Vagina (tissue), 2 donors: ENCODE measurements at regions not wholly inside any gene's neighbourhood (a gene's known extent, or its start where the extent isn't known, plus 50 kb on each side); places are given as distances from the start of the nearest gene placed in this dataset.
"Not testable (repeated sequence)": the region's sequence is repeated elsewhere in the genome, so short reads cannot be mapped to it uniquely, and the experiment has no call there.

ENCODE experiments used
- DNase-seq, 2 donors: peaks; one replicate each; pipeline ENCODE4 v3.0.0-alpha.2; 2017; ENCODE audit errors: extremely low spot score in 2 of 2
- H3K27ac ChIP-seq: fragments of 200-600 bp; sonication (generic); one replicate; pipeline ENCODE4 v1.5.1; 2019
- H3K27me3 ChIP-seq: fragments of 200-600 bp; sonication (generic); one replicate; pipeline ENCODE4 v1.5.1; 2019
- H3K36me3 ChIP-seq, 2 donors: fragments of 200-600 bp; sonication (generic); one replicate each; pipeline ENCODE4 v1.5.1; 2017 to 2019
- H3K4me1 ChIP-seq: fragments of 200-600 bp; sonication (generic); one replicate; pipeline ENCODE4 v1.5.1; 2019
- H3K4me3 ChIP-seq, 2 donors: fragments of 200-600 bp; sonication (generic); 1 replicate in 1 of 2; 2 replicates in 1 of 2; pipeline ENCODE4 v1.5.1; 2016 to 2019
- H3K9me3 ChIP-seq: fragments of 200-600 bp; sonication (generic); one replicate; pipeline ENCODE4 v1.5.1; 2019
- POLR2A ChIP-seq, 2 donors: fragments of 450-650 bp; IDR thresholded peaks; one replicate each; pipeline ENCODE4 v1.6.1; 2017; ENCODE audit warnings: antibody characterized with exemption in 2 of 2, mild to moderate bottlenecking in 2 of 2, moderate library complexity in 2 of 2
- POLR2AphosphoS5 ChIP-seq, 2 donors: sonication (generic); formaldehyde crosslinking; IDR thresholded peaks; one replicate each; pipeline ENCODE4 v1.9.0; 2017; ENCODE audit warnings: antibody characterized with exemption in 2 of 2, mild to moderate bottlenecking in 2 of 2, low read depth in 1 of 2; ENCODE audit not compliant: insufficient read depth in 1 of 2
- intact Hi-C: fragments of 100-400 bp; cut with DNase I; formaldehyde crosslinking; loops from one replicate; pipeline ENCODE4 v1.15.1; 2023
- TF ChIP-seq, protein P1 (sequence below), 3 experiments: fragments of 450-650 bp in 2 of 3; fragments of 200-600 bp in 1 of 3; sonication (generic) in 1 of 3; IDR thresholded peaks; one replicate each; pipeline ENCODE4 v1.5.1; 2017 to 2019; ENCODE audit warnings: antibody characterized with exemption in 3 of 3, mild to moderate bottlenecking in 2 of 3, moderate library complexity in 2 of 3

DNA sequence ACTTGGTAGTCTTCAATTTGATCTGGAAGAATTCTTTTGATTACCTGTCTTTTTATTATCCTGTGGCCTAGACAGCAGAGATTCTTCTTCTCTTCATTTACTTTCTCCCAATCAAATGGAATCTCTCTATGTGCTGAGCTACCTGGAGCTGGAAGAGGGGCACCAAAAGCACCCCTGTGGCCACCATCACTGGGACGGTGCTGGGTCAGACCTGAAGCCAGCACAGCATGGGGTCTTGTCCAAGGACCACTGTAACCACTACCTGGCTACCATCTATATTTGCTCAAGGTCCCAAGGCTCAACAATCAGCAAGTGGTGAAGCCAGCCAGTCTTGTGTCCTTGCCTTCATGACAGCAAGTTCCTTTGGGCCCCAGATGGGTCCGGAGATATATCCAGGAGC is 186.6 kb downstream of the JRKL start:
- H3K4me3 ChIP-seq = no peak overlapping the region
- no peaks in the 10 kb centered on the region for H3K27me3 ChIP-seq
- intact Hi-C loops = no loop called here
- no peak for TF ChIP-seq POLR2AphosphoS5 (IDR thresholded peaks at IDR 0.05; ENCODE audit: insufficient read depth in 1 of 2, low read depth in 1 of 2)
- TF ChIP-seq, protein P1, sequence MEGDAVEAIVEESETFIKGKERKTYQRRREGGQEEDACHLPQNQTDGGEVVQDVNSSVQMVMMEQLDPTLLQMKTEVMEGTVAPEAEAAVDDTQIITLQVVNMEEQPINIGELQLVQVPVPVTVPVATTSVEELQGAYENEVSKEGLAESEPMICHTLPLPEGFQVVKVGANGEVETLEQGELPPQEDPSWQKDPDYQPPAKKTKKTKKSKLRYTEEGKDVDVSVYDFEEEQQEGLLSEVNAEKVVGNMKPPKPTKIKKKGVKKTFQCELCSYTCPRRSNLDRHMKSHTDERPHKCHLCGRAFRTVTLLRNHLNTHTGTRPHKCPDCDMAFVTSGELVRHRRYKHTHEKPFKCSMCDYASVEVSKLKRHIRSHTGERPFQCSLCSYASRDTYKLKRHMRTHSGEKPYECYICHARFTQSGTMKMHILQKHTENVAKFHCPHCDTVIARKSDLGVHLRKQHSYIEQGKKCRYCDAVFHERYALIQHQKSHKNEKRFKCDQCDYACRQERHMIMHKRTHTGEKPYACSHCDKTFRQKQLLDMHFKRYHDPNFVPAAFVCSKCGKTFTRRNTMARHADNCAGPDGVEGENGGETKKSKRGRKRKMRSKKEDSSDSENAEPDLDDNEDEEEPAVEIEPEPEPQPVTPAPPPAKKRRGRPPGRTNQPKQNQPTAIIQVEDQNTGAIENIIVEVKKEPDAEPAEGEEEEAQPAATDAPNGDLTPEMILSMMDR (IDR thresholded peaks at IDR 0.05) = no peak
- TF ChIP-seq POLR2A (IDR thresholded peaks at IDR 0.05) = no peak
- H3K36me3 ChIP-seq = no peaks in the 10 kb centered on the region
- no peak overlapping the region for H3K27ac ChIP-seq
- DNase-seq = no peak
- no peaks in the 10 kb centered on the region for H3K9me3 ChIP-seq
- no peaks in the 10 kb centered on the region for H3K4me1 ChIP-seq

DNA sequence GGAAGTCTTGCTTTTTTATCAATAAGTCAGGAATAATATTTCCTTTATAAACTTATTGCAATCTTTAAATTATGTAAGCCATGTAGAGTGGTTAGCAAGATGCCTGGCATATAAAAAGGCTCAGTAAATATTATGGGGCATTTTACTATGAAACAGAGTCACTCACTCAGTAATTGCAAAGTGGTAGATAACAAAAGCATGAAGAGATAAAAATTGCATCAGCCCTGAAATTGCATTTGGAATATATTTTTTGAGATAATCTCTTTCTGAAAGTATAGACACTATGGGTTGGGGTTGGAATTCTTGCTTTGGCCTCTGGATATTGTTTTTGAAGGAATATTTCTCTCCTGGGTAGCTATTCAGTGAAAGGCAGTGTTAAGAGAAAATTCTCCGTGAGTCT is 188.6 kb downstream of the JRKL start:
- no peak for DNase-seq
- Histone ChIP-seq H3K4me1 (no peaks in the 10 kb centered on the region), H3K27ac (no peak overlapping the region), H3K4me3 (no peak overlapping the region), H3K9me3 (no peaks in the 10 kb centered on the region), H3K27me3 (no peaks in the 10 kb centered on the region), H3K36me3 (no peaks in the 10 kb centered on the region)
- TF ChIP-seq, protein P1 (IDR thresholded peaks at IDR 0.05) = no peak
- no peak for TF ChIP-seq POLR2AphosphoS5 (IDR thresholded peaks at IDR 0.05; ENCODE audit: insufficient read depth in 1 of 2, low read depth in 1 of 2)
- TF ChIP-seq POLR2A (IDR thresholded peaks at IDR 0.05) = no peak
- intact Hi-C loops = no loop called here

DNA sequence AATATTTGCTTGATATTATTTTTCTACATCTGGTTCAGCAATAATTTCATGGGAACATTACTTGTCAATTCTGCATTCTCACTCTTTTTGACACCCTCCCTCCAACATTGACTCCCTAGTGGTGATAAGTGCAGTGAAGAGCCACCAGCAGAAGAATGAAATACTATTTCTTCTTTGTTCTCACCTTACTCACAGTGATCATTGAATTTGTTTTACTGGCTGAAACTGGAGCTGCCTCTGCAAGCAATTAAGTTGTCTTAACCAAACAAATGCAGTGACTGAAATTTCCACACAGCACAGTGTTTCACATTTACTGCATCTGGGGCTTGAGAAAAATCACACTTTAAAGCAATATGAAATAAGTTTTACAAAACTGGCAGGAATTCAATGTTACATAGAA is 189.8 kb downstream of the JRKL start:
- H3K4me1 ChIP-seq = no peaks in the 10 kb centered on the region
- H3K27ac ChIP-seq = no peak overlapping the region
- DNase-seq = no peak
- no peaks in the 10 kb centered on the region for H3K27me3 ChIP-seq
- no peaks in the 10 kb centered on the region for H3K36me3 ChIP-seq
- TF ChIP-seq POLR2AphosphoS5 (IDR thresholded peaks at IDR 0.05; ENCODE audit: insufficient read depth in 1 of 2, low read depth in 1 of 2) (no peak), POLR2A (IDR thresholded peaks at IDR 0.05) (no peak)
- TF ChIP-seq, protein P1 (IDR thresholded peaks at IDR 0.05) = no peak
- H3K4me3 ChIP-seq = no peak overlapping the region
- intact Hi-C loops = no loop called here
- no peaks in the 10 kb centered on the region for H3K9me3 ChIP-seq

DNA sequence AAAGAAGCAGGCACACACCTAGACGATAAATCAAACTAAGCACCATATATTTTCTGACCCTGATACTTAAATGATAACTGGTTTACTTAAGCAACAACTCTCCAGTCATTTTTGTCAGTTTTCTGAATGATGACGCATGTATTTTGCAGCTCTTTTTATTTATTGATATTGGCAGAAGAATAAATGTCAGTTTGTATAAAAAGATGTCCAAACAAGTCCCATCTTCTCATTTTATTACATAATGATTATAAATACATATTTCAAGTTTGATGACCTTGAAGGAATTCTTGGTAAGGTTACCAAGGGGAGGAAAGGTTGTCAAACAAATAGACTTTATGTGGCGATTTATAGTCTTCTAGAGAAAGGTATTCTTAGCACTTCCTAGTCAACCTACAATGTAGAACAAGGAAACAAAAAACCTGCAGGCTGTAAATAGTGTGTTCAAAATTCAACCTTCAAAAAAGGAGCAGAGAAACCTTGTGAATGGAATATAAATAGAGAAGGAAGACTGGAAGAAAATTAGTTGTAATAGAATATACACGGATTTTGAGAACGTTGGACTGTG is 190.7 kb downstream of the JRKL start:
- intact Hi-C loops = no loop called here
- DNase-seq = no peak
- Histone ChIP-seq H3K4me1 (no peaks in the 10 kb centered on the region), H3K9me3 (no peaks in the 10 kb centered on the region), H3K27ac (no peak overlapping the region), H3K27me3 (no peaks in the 10 kb centered on the region), H3K36me3 (no peaks in the 10 kb centered on the region), H3K4me3 (no peak overlapping the region)
- TF ChIP-seq POLR2AphosphoS5 (IDR thresholded peaks at IDR 0.05; ENCODE audit: insufficient read depth in 1 of 2, low read depth in 1 of 2) (no peak), POLR2A (IDR thresholded peaks at IDR 0.05) (no peak)
- TF ChIP-seq, protein P1 (IDR thresholded peaks at IDR 0.05) = no peak

DNA sequence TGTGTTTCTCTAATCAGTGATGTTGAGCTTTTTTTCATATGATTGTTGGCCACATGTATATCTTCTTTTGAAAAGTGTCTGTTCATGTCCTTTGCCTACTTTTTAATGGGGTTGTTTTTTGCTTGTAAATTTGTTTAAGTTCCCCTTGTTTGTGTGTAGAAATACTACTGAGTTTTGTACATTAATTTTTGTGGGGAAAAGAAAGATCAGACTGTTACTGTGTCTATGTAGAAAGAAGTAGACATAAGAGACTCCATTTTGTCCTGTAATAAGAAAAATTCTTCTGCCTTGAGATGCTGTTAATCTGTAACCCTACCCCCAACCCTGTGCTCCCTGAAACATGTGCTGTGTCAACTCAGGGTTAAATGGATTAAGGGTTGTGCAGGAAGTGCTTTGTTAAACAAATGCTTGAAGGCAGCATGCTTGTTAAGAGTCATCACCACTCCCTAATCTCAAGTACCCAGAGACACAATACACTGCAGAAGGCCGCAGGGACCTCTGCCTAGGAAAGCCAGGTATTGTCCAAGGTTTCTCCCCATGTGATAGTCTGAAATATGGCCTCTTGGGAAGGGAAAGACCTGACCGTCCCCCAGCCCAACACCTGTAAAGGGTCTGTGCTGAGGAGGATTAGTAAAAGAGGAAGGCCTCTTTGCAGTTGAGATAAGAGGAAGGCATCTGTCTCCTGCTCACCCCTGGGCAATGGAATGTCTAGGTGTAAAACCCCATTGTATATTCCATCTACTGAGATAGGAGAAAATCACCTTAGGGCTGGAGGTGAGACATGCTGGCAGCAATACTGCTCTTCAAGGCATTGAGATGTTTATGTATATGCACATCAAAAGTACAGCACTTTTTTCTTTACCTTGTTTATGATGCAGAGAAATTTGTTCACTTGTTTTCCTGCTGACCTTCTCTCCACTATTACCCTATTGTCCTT is 196.4 kb downstream of the JRKL start:
- intact Hi-C loops, H3K9me3 ChIP-seq, DNase-seq, H3K27me3 ChIP-seq, H3K4me1 ChIP-seq, H3K36me3 ChIP-seq, H3K4me3 ChIP-seq, H3K27ac ChIP-seq: not testable (repeated sequence)

DNA sequence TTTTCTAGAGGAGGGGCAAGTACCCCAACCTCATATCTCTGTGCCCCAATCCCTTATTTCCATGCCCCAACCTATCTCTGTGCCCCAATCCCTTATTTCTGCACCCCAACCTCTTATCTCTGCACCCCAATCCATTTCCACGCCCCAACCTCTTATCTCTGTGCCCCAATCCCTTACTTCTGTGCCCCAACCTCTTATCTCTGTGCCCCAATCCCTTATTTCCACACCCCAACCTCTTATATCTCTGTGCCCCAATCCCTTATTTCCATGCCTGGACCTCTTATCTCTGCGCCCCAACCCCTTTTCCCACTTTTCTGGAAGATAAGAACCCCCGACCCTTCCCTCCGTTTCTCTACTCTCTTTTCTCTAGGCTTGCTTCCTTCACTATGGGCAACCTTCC is 199.0 kb downstream of the JRKL start:
- H3K4me3 ChIP-seq, H3K4me1 ChIP-seq, H3K9me3 ChIP-seq, H3K27me3 ChIP-seq, intact Hi-C loops, DNase-seq, H3K36me3 ChIP-seq, H3K27ac ChIP-seq: not testable (repeated sequence)
